ENCODE measurements at regions not wholly inside any gene's neighbourhood (a gene's known extent, or its start where the extent isn't known, plus 50 kb on each side); places are given as distances from the start of the nearest gene placed in this dataset.
A peak's percentile ranks its signal among the peaks of the same experiment; 100 is the strongest.

DNA sequence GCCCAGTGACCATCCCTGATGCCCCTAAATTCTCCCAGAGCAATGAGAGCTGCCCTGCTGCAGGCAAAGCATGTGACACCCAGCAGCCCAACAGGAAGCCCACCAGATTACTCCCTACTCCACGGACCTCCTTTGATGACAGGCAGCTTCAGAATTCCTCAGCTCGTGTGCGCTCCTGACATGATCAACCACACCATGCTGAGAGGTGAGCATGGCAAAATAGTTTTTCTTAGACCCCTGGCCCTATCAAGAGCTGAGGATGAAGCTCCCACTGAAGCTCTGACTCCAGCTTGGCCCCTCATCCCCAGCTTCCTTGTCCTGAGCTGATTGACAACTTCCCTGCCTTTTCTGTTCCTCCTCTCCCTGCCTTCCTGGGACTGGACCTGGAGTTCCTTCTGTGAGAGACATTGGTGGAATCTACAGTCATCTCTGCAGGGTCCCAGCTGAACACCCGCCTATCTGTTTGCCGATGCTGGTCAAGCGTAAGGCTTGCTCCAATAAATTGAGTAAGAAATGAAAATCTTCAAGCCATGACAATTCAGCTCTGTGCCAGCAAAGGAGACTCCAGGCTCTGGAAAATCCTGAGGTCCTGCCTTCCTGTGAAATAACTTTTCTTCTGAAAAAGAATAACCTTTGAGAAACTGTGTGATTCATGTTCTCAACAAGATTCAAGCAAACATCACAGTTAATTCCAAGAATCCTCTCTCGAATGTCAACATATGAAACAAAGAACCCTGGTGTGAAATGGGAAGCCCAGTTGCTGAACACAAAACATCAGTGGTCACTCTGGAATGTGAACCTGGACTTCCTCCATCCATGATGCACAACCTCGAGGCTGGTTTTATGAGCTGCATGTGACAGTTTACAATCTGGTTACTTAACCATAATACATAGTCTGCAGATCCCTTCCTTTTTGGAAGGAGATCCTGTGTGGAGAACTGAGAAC is 201.1 kb downstream of the SPP2 start:
- Histone ChIP-seq H4K20me1 (ENCODE audit: control insufficient read depth, insufficient read depth, insufficient read length) (no peaks in the 10 kb centered on the region), H3K9ac (ENCODE audit: extremely low read depth, insufficient read length, low read length) (no peak overlapping the region), H3K18ac (ENCODE audit: insufficient read length, low read depth, low read length) (no peak overlapping the region), H3K14ac (ENCODE audit: insufficient read depth, low read length) (no peak overlapping the region), H3K4me2 (ENCODE audit: insufficient read depth, insufficient read length, low read length) (no peak overlapping the region), H3K4ac (ENCODE audit: low read depth, low read length) (no peak overlapping the region), H4K91ac (ENCODE audit: insufficient read length, low read depth, low read length) (no peak overlapping the region), H3K9me3 (ENCODE audit: control insufficient read depth, low read depth, low read length) (no peaks in the 10 kb centered on the region), H3K4me1 (ENCODE audit: insufficient read depth, low read length) (peaks cover 2% of the 10 kb centered on the region; the same call in 1 of the 2 replicates), H3T11ph (ENCODE audit: low read length) (no peak overlapping the region), H2BK15ac (ENCODE audit: low read depth, low read length) (no peak overlapping the region), H2AFZ (ENCODE audit: low read length) (no peak overlapping the region), H3K27me3 (ENCODE audit: insufficient read depth, low read length) (no peaks in the 10 kb centered on the region), H3K79me1 (ENCODE audit: insufficient read depth, low read depth, low read length, poor library complexity, severe bottlenecking) (no peaks in the 10 kb centered on the region), H2BK12ac (ENCODE audit: insufficient read length, low read depth, low read length) (no peak overlapping the region), H3K23ac (ENCODE audit: insufficient read length, low read depth, low read length) (no peak overlapping the region), H3K27ac (ENCODE audit: insufficient read length, low read depth, low read length) (no peak overlapping the region), H2AK5ac (ENCODE audit: insufficient read length, low read length) (no peak overlapping the region), H2BK5ac (ENCODE audit: insufficient read length, low read length) (no peak overlapping the region), H3K79me2 (ENCODE audit: insufficient read depth, low read length) (no peaks in the 10 kb centered on the region), H4K8ac (replicated peaks; ENCODE audit: insufficient read length, low read depth, low read length) (no peak overlapping the region), H2BK120ac (ENCODE audit: low read depth, low read length, poor library complexity, severe bottlenecking) (no peak overlapping the region), H2BK20ac (ENCODE audit: low read depth, low read length, poor library complexity, severe bottlenecking) (no peak overlapping the region), H4K5ac (ENCODE audit: insufficient read length, low read depth, low read length) (no peak overlapping the region), H3K56ac (ENCODE audit: insufficient read length, low read depth, low read length) (no peak overlapping the region), H3K23me2 (ENCODE audit: insufficient read length, low read depth, low read length, poor library complexity, severe bottlenecking) (no peaks in the 10 kb centered on the region)
- Mint-ChIP-seq H3K27me3 (ENCODE audit: low read depth) (peaks cover 6% of the 10 kb centered on the region), H3K9me3 (peaks cover 9 to 17% of the 10 kb centered on the region in 2 experiments; a peak in 4 of 5 replicates), H3K4me3 (no peak overlapping the region), H3K36me3 (ENCODE audit: insufficient read depth in 1 of 3, low read depth in 3 of 3) (peaks cover 2 to 18% (median 7%) of the 10 kb centered on the region in 3 experiments; a peak in 6 of 7 replicates), H3K4me1 (peaks cover 12 to 22% of the 10 kb centered on the region in 2 experiments; a peak in 3 of 4 replicates), H3K27ac (peak overlapping the region in 1 of 3 experiments; percentile 61; a peak in 1 of 7 replicates)
- DNase-seq = no peak
- no CpG with 5 or more reads among the region's 8 CpGs for WGBS (ENCODE audit: extremely low coverage, insufficient read length, low lambda C conversion rate)
- TF ChIP-seq, protein P1, sequence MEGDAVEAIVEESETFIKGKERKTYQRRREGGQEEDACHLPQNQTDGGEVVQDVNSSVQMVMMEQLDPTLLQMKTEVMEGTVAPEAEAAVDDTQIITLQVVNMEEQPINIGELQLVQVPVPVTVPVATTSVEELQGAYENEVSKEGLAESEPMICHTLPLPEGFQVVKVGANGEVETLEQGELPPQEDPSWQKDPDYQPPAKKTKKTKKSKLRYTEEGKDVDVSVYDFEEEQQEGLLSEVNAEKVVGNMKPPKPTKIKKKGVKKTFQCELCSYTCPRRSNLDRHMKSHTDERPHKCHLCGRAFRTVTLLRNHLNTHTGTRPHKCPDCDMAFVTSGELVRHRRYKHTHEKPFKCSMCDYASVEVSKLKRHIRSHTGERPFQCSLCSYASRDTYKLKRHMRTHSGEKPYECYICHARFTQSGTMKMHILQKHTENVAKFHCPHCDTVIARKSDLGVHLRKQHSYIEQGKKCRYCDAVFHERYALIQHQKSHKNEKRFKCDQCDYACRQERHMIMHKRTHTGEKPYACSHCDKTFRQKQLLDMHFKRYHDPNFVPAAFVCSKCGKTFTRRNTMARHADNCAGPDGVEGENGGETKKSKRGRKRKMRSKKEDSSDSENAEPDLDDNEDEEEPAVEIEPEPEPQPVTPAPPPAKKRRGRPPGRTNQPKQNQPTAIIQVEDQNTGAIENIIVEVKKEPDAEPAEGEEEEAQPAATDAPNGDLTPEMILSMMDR (conservative IDR thresholded peaks at IDR 0.05) = no peak

Measured in H9 (cell line).